GM23338 (cell line): ENCODE measurements at regions not wholly inside any gene's neighbourhood (a gene's known extent, or its start where the extent isn't known, plus 50 kb on each side); places are given as distances from the start of the nearest gene placed in this dataset.

Source experiments
- ATAC-seq: fragments of 200-7000 bp; cut with Tn5 transposase; 3 replicates; pipeline ENCODE4 v1.9.1; 2020
- DNase-seq: peaks from one replicate; pipeline ENCODE4 v3.0.0-alpha.2; 2015; ENCODE audit warnings: low spot score
- H2AFZ ChIP-seq: fragments of 200-600 bp; sonication (generic); 2 replicates; pipeline ENCODE4 v1.8.0; 2016; ENCODE audit warnings: antibody characterized with exemption, mild to moderate bottlenecking, moderate library complexity
- H3F3A ChIP-seq: fragments of 200-600 bp; sonication (generic); replicated peaks from 2 replicates; pipeline ENCODE4 v1.8.0; 2017; ENCODE audit warnings: antibody characterized with exemption, mixed run types, low read depth
- H3K27ac ChIP-seq: fragments of 200-600 bp; sonication (generic); 2 replicates; pipeline ENCODE4 v1.6.1; 2016; ENCODE audit warnings: low read depth
- H3K27me3 ChIP-seq: fragments of 200-600 bp; sonication (generic); 2 replicates; pipeline ENCODE4 v1.8.0; 2016; ENCODE audit warnings: mild to moderate bottlenecking, mixed run types, moderate library complexity; ENCODE audit not compliant: insufficient read depth
- H3K36me3 ChIP-seq: fragments of 200-600 bp; sonication (generic); 2 replicates; pipeline ENCODE4 v1.8.0; 2016; ENCODE audit warnings: mild to moderate bottlenecking; ENCODE audit not compliant: insufficient read depth
- H3K4me1 ChIP-seq: fragments of 200-600 bp; sonication (generic); 2 replicates; pipeline ENCODE4 v1.8.0; 2016; ENCODE audit warnings: mild to moderate bottlenecking, moderate library complexity; ENCODE audit not compliant: insufficient read depth
- H3K4me2 ChIP-seq: fragments of 200-600 bp; sonication (generic); 2 replicates; pipeline ENCODE4 v1.7.1; 2017; ENCODE audit warnings: mixed run types
- H3K4me3 ChIP-seq: fragments of 200-600 bp; sonication (generic); 2 replicates; pipeline ENCODE4 v1.6.1; 2016; ENCODE audit warnings: mixed run types
- H3K79me2 ChIP-seq: fragments of 200-600 bp; sonication (generic); replicated peaks from 2 replicates; pipeline ENCODE4 v1.8.0; 2017; ENCODE audit warnings: mild to moderate bottlenecking; ENCODE audit not compliant: insufficient read depth
- H3K9me2 ChIP-seq: fragments of 200-600 bp; sonication (generic); 2 replicates; pipeline ENCODE4 v1.8.0; 2017; ENCODE audit not compliant: insufficient read depth
- H4K20me1 ChIP-seq: fragments of 200-600 bp; sonication (generic); replicated peaks from 2 replicates; pipeline ENCODE4 v1.8.0; 2017; ENCODE audit warnings: mild to moderate bottlenecking; ENCODE audit not compliant: insufficient read depth
- H3K27ac Mint-ChIP-seq: 2 replicates; pipeline ENCODE4 v1.8.0; 2020; ENCODE audit warnings: inconsistent platforms, mild to moderate bottlenecking, moderate library complexity, mixed read lengths
- H3K27me3 Mint-ChIP-seq: 3 replicates; pipeline ENCODE4 v1.8.0; 2022; ENCODE audit warnings: low read depth, mild to moderate bottlenecking, moderate library complexity, mixed read lengths, inconsistent platforms; ENCODE audit not compliant: insufficient read depth, poor library complexity
- H3K36me3 Mint-ChIP-seq: 3 replicates; pipeline ENCODE4 v1.8.0; 2021; ENCODE audit warnings: low read depth, mild to moderate bottlenecking, inconsistent platforms, moderate library complexity, mixed read lengths
- H3K4me1 Mint-ChIP-seq: 3 replicates; pipeline ENCODE4 v1.8.0; 2020; ENCODE audit warnings: mild to moderate bottlenecking, inconsistent platforms, mixed read lengths
- H3K4me3 Mint-ChIP-seq: 3 replicates; pipeline ENCODE4 v1.8.0; 2021; ENCODE audit warnings: moderate library complexity, mild to moderate bottlenecking, inconsistent platforms, mixed read lengths
- H3K9me3 Mint-ChIP-seq: 3 replicates; pipeline ENCODE4 v1.8.0; 2020; ENCODE audit warnings: moderate library complexity, mild to moderate bottlenecking, inconsistent platforms, mixed read lengths
- CREB1 ChIP-seq: fragments of 250-450 bp; sonication (Bioruptor Pico); IDR thresholded peaks from 2 replicates; pipeline ENCODE4 v1.5.0; 2020; ENCODE audit warnings: low read depth, mild to moderate bottlenecking, moderate library complexity
- CTCF ChIP-seq, 2 experiments: fragments of 200-600 bp in 1 of 2; sonication (generic) in 1 of 2; conservative IDR thresholded peaks; 2 replicates each; pipeline versions ENCODE4 v1.5.1 to v1.6.1; 2016 to 2017; ENCODE audit warnings: antibody characterized with exemption in 2 of 2, low read depth in 2 of 2, mild to moderate bottlenecking in 2 of 2, moderate library complexity in 1 of 2
- EZH2 ChIP-seq: fragments of 200-600 bp; sonication (generic); IDR thresholded peaks from one replicate; pipeline ENCODE4 v1.8.0; 2017; ENCODE audit warnings: antibody characterized with exemption, mild to moderate bottlenecking, low read depth; ENCODE audit not compliant: unreplicated experiment
- EZH2phosphoT487 ChIP-seq: fragments of 200-600 bp; sonication (generic); IDR thresholded peaks from one replicate; pipeline ENCODE4 v1.8.1; 2018; ENCODE audit warnings: antibody characterized with exemption; ENCODE audit not compliant: unreplicated experiment
- JUNB ChIP-seq: IDR thresholded peaks from one replicate; pipeline ENCODE4 v1.6.1; 2016; ENCODE audit warnings: antibody characterized with exemption; ENCODE audit not compliant: unreplicated experiment
- NANOG ChIP-seq: IDR thresholded peaks from 2 replicates; pipeline ENCODE4 v1.6.1; 2016; ENCODE audit warnings: antibody characterized with exemption, borderline replicate concordance
- POLR2AphosphoS5 ChIP-seq: IDR thresholded peaks from 2 replicates; pipeline ENCODE4 v1.6.1; 2016; ENCODE audit warnings: antibody characterized with exemption, low read depth
- REST ChIP-seq: IDR thresholded peaks from one replicate; pipeline ENCODE4 v1.6.1; 2018; ENCODE audit warnings: antibody characterized with exemption; ENCODE audit not compliant: unreplicated experiment
- STAT1 ChIP-seq: IDR thresholded peaks from one replicate; pipeline ENCODE4 v1.6.1; 2016; ENCODE audit warnings: antibody characterized with exemption; ENCODE audit not compliant: unreplicated experiment
- ZNF114 ChIP-seq: fragments of 250-450 bp; sonication (Bioruptor Pico); IDR thresholded peaks from 2 replicates; pipeline ENCODE4 v1.5.0; 2020; ENCODE audit warnings: mild to moderate bottlenecking, moderate library complexity
- ZNF331 ChIP-seq: fragments of 250-450 bp; sonication (Bioruptor Pico); IDR thresholded peaks from 2 replicates; pipeline ENCODE4 v1.5.0; 2020; ENCODE audit warnings: low read depth, mild to moderate bottlenecking, moderate library complexity
- ZNF462 ChIP-seq: fragments of 250-450 bp; sonication (Bioruptor Pico); IDR thresholded peaks from 2 replicates; pipeline ENCODE4 v1.5.0; 2020; ENCODE audit warnings: mild to moderate bottlenecking, moderate library complexity
- TF ChIP-seq, protein P1 (sequence below): IDR thresholded peaks from 2 replicates; pipeline ENCODE4 v1.6.1; 2016; ENCODE audit warnings: antibody characterized with exemption

GRCh38 chr17:54680410-54680809 lies 220.2 kb upstream of the TOM1L1 start:
- ATAC-seq, result no peak
- Histone ChIP-seq H3K9me2 (peaks cover 6% of the 10 kb centered on the region; the same call in 1 of the 2 replicates), H4K20me1 (no peaks in the 10 kb centered on the region), H3K36me3 (no peaks in the 10 kb centered on the region), H3K27me3 (no peaks in the 10 kb centered on the region), H3K4me2 (no peak overlapping the region), H2AFZ (no peak overlapping the region; the same call in 1 of the 2 replicates), H3K4me1 (no peaks in the 10 kb centered on the region), H3K27ac (no peak overlapping the region), H3K79me2 (no peaks in the 10 kb centered on the region), H3F3A (no peaks in the 10 kb centered on the region), H3K4me3 (no peak overlapping the region)
- peaks cover under 1% of the 10 kb centered on the region; the same call in 1 of the 3 replicates for H3K36me3 Mint-ChIP-seq
- no peaks in the 10 kb centered on the region for H3K27me3 Mint-ChIP-seq
- DNase-seq, result no peak
- no peak overlapping the region for H3K4me3 Mint-ChIP-seq
- H3K9me3 Mint-ChIP-seq, result peaks cover 3% of the 10 kb centered on the region; the same call in 1 of the 3 replicates
- no peak overlapping the region for H3K27ac Mint-ChIP-seq
- TF ChIP-seq EZH2phosphoT487, result no peak
- no peak for TF ChIP-seq ZNF331 (CRISPR knock-in tag)
- no peak for TF ChIP-seq ZNF462 (CRISPR knock-in tag)
- TF ChIP-seq REST, result no peak
- no peak for TF ChIP-seq CREB1 (CRISPR knock-in tag)
- TF ChIP-seq CTCF (conservative IDR thresholded peaks at IDR 0.05; ENCODE audit: low read depth in 2 of 2), result no peak
- TF ChIP-seq STAT1, result no peak
- TF ChIP-seq NANOG, result no peak
- TF ChIP-seq ZNF114 (CRISPR knock-in tag), result no peak
- TF ChIP-seq JUNB, result no peak
- no peak for TF ChIP-seq EZH2
- no peak for TF ChIP-seq POLR2AphosphoS5
- TF ChIP-seq, protein P1, sequence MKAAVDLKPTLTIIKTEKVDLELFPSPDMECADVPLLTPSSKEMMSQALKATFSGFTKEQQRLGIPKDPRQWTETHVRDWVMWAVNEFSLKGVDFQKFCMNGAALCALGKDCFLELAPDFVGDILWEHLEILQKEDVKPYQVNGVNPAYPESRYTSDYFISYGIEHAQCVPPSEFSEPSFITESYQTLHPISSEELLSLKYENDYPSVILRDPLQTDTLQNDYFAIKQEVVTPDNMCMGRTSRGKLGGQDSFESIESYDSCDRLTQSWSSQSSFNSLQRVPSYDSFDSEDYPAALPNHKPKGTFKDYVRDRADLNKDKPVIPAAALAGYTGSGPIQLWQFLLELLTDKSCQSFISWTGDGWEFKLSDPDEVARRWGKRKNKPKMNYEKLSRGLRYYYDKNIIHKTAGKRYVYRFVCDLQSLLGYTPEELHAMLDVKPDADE, result no peak
- H3K4me1 Mint-ChIP-seq, result peaks cover 7% of the 10 kb centered on the region; the same call in 2 of the 3 replicates
